HG03354 (cell line): ENCODE measurements at regions not wholly inside any gene's neighbourhood (a gene's known extent, or its start where the extent isn't known, plus 50 kb on each side); places are given as distances from the start of the nearest gene placed in this dataset.

ENCODE experiments used
- ATAC-seq: cut with Tn5 transposase; IDR thresholded peaks from one replicate; pipeline ENCODE4 v1.9.1; 2021; ENCODE audit warnings: mild to moderate bottlenecking; ENCODE audit not compliant: unreplicated experiment, poor library complexity, severe bottlenecking

DNA sequence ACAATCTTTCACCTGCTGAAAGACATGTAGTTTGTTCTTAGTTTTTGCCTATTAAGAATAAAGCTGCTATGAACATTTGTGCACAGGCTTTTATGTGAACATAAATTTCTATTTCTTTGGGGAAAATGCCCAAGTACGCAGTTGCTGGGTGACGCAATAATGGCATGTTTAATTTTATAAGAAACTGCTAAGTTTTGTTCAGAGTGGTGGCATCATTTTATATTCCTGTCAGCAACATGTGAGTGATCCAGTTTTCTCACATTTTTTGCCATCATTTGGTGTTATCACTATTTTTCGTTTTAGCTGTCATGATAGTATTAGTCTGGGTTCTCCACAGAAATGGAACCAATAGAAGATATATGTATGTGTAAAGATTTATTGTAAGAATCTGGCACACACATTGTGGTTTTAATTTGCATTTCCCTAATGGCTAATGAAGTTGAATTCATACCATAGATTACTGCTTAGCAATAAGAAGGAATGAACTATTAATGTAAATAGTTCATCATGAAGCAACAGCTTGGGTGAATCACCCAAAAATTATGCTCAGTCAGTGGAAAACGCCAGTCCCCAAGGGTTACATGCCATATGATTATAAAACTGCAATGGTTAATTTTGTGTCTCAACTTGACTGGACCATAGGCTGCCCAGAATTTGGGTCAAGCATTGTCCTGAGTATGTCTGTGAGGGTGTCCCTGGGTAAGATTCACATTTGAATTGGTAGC, 358.6 kb downstream of the MSX2 start:
- ATAC-seq, result no peak

DNA sequence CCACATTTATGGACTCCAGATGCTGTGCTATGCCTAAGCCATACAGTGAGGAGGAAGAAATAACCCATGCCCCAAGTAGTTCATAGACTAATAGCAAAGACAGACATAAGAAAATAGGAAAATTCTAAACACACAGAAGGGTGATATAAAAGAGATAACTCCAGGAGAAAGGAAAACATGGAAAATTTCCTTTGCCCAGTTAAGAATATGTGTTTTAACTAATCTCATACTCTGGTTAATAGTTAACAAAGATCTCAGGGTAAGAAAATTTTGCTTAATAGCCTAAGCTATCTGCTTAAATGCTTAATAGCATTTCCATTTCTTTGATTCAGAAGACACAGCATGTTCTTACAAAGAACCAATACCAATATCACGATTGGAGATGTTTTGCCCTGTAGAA, 358.0 kb downstream of the MSX2 start:
- no peak for ATAC-seq

DNA sequence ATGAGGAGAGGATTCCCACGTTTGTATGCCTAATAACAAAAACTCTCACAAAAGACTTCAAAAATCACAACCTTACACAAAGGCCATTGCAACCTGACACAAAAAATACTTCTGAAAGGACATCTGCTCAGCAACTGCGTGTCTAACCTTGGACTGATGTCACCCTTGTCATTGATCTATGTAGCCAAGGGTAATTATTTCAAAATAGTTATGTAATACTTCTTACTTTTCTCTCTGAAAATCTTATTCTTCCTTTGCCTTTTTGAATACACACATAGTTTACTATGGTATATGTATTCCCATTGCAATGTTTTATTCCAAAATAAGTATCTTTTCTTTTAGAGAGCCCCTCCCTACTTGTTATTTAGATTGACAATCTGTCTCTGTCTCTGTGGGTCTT, 355.3 kb downstream of the MSX2 start:
- ATAC-seq, result no peak

DNA sequence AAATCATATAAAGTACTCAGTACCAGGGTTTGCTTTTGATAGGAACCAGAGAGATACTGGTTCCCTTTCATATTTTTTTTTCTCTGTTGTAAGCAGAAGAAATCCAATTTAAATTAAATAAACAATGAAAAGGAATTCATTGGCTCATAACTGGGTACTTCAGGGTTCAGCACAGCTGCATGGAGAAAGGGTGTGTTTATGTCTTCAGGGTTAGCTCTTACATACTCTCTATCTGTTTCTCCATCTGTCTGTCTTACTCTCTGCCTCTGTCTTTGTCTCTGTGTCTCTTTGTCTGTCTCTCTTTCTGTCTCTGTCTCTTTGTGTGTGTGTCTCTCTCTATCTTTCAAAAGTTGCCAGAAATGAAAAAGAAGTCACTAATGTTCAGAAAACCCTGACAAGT, 345.9 kb downstream of the MSX2 start:
- ATAC-seq, result no peak

DNA sequence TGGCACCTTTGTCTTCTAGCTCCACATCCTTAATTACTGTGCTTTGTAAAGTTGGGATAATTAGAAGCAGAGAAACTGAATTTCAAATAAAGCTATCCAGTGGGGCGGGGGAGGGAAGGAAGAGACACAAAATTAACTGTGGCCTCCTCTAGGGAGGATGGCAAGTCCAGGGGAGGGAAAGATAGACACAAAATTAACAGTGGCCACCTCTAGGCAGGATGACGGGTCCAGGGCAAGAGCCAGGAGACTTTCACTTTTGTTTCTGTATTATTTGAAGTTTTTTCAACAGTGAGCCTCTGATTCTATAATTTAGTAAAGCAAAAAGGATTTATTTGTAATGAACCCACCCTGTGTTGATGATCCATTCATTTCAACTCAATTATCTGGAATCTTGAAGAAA, 335.9 kb downstream of the MSX2 start:
- no peak for ATAC-seq

DNA sequence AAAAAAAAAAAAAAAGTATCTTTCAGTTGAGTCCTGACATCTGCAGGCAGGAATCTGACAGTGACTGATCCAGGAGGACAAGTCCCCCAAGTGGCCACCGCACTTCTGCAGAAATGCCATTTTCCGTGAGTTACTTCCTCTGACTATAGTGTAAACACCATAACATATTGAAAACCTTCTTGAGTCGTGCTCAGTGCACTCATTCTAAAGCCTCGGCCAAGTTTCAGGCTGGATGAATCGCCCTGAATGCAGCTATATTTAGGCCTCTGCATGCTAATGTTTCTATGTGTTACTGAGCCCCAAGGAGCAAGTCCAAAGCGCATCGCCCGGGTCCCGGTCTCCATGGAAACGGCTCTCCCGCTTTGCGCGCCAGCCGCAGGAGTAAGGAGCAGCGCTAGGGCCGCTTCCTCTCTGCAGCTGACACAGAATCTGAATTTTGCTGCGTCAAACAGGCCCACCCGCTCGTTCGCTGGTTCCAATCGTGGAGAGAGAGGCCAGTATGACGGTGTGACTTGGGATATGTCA, 335.4 kb downstream of the MSX2 start:
- no peak for ATAC-seq

DNA sequence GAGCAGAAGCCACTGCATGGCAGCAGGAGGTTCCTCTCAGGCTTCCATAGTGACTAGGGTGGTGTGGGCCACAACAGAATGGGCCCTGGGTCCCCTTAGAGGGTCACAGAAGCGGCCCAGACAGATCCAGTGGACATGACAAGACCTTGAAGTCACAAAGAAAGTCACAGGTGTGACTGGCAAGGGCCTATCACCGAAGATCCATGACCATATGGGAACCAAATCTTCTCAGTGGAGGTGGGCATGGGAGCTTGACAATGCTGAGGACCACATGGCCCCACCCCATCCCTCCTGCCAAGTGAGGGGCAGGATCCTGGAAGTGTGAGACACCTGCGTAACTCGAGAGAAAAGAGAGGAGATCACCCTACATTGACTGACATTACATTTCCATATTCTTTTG, 332.4 kb downstream of the MSX2 start:
- ATAC-seq, result no peak

DNA sequence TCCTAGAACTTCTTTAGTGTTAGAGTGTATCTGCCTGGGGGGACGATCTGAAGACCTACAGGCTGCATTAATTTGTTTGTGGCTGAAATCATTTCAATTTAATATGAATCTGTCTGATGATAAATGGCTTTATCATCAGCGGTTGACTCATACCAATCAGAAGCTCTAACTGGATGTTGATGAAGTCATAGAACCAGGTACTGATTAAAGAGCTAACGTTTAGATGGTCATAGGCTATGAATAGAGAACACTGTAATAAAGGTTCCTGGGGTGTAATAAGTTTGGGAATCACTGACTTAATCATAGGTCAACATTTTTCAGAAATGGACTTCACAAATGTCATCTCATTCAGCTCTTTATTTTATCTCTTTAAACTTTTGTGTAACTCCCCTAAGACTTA, 329.9 kb downstream of the MSX2 start:
- no peak for ATAC-seq

DNA sequence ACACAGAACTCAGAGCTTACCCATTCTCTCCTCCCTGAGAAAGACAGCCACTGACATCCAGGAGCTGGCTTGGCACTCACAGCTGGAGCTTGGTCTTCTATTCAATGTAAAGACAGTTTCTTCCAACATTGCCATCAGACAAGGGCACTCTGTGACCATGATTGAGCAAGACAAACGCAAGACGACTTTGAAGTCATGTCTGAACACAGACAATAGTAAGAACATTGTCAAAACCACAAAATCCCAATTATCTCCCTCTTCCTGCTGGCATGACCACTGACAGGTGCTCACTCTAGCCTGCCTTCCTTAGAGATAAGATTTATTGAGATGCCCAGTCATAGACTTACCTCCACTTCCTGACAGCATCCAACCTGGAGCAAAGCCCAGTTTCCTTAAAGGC, 328.0 kb downstream of the MSX2 start:
- no peak for ATAC-seq

DNA sequence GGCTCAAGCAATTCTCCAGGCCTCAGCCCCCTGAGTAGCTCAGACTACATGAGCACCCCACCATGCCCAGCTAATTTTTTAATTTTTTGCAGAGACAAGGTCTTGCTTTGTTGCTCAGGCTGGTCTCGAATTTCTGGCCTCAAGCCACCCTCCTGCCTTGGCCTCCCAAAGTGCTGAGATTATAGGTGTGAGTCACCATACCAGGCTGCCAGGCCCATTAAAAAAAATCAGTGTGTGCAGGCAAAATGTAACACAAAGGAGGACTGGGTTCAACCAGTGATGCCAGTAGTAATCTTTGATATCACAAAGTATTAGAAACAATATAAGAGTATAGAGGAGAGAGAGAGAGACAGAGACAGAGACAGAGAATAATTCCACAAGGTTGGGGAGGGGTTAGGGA, 322.7 kb downstream of the MSX2 start:
- no peak for ATAC-seq

DNA sequence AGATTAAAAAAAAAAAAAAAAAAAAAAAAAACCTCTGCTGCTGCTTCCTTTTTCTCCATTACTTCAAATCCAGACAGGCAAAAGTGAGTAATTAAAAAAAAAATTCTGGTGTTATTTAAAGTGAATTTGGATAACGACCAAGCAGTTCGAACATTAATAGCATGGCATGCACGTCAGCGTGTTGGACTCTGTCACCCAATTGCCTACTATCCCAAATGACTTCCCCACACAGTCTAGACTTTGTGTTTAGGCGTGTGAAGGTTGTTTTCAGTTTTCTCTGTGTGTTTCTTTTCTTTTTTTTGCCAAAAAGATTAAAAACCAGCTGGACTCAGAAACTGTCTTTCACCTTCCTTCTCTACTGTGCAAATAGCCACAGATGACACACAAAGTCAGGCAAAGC, 321.4 kb downstream of the MSX2 start:
- ATAC-seq, result no peak

DNA sequence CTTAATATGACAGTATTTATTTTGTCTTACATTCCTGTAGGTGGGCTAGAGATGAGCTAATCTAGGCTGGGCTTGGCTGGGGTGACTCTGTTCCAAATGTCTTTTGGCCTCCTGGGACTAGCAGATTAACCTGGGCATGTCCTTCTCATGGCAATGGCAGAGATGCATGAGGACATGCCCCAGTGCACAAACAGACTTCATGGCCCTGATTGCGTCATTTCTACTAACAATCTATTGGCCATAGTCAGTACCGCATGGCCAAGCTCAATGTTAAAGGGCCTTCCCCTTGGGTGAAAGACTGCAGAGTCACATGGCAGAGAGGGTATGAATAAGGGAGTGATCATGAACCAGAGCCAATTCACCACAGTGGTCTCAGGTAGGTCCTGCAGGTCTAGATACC, 313.4 kb downstream of the MSX2 start:
- no peak for ATAC-seq

DNA sequence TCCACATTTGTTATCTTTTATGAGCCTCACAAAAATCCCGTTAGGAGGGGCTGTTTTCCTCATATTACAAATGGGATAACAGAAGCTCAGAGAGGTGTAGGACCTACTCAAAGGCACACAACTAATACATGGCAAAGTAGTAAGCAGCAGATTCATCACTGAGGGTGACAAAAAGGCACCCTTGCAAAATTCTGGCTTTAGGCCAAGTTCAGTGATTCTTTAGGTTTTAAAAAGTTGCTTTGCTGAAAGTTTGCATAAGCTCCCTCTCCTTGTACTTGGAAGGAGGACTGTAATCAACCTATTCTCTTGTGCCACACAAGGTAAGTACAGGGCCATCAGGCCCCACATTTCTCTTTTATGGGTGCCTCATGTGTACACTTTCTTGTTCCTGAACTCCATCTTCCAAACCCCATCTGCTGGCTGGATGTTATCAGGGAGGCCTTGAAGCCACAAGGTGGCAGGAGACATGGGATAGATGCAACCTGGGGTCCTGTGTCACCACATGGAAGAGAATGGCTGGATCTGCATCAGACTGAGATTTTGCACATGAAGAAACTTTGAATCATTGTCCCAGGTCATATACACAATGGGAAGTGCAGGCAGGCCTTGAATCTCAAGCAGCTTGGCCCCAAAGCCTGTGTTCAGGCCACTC, 311.6 kb downstream of the MSX2 start:
- ATAC-seq, result no peak

DNA sequence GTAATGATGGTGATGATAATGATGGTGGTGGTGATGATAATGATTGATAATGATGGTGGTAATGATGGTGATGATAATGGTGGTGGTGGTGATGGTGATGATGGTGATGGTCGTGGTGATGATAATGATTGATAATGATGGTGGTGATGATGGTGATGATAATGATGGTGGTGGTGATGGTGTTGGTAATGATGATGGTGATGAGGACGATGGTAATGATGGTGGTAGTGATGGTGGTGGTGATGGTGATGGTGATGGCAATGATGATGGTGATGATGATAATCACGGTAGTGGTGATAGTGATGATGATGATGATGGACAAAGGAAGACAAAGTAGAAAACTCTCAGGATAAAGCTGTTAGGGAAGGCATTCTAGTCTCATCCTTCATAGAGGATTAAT, 310.5 kb downstream of the MSX2 start:
- ATAC-seq, result no peak

DNA sequence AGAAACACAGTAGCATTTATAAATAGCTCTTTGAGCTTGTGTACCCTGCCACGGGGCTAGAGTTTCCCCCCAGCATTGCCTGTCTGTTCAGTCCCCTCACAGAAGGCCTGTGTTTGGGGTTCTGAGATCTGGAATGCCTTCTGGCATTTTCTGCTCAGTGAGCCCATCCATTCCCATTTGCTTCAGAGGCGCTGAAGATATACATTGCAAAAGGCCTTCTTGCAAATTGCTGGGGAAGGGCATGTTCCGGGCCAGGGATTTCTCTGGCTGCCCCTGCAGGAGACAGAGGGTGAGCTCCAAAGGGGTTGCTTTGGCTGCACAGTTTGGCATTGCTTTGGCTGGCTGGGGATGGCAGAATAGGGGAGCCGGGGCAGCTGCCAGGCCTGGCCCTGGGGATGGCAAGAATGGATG, 308.4 kb downstream of the MSX2 start:
- no peak for ATAC-seq

DNA sequence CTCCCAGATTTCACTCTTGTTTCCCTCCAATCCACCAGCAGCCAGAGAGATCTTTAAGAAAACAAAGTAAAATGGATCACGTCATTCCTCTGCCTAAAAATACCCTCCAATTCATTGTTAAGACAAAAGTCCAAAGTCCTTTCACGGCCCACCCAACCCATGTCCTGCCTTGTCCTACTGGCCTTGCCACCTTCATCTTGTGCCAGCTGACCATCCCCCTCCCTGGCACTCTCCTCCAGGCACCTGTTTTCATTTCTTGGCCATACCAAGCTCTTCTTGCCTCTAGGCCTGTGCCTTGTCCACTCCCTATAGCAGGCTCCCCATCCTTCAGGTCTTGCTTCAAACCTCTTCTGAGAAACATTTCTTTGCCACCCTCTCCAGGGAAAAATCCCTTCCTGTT, 307.6 kb downstream of the MSX2 start:
- ATAC-seq, result no peak

DNA sequence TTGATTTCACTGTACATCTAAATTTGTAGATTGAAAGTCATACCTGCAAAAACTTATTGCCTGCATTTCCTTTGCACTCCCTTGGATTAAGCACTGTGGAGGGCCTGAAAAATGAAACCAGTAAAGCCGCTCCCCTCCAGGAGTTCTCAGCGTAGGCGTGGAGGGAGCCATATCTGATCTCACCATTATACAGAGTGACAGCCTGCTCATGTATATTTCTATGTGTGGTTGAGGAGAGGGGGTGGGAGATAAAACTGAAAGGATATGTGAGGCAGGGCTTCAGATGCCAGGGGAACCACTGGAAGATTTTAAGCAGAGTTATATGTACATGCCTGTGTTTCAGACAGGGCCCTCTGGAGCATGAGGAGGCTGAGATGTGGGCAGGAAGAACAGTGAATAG, 303.0 kb downstream of the MSX2 start:
- ATAC-seq, result no peak

DNA sequence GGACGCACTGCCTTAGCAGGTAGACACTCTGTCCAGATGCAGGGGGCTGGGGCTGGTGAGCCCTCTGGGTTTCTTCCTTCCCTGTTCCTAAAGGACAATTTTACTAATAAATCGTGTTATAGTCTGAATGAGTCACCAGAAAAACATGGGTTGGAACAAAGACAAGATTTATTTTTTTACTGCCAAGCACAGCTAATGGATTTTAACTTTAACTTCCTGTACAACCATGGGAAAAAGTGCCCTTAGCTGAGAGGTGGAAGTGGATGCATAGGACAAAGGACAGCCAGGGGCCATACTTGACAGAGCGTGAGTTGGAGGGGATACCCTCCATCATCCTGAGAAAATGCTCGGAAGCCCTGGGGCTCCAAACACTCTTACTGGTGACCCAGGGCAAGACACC, 300.7 kb downstream of the MSX2 start:
- ATAC-seq, result no peak

DNA sequence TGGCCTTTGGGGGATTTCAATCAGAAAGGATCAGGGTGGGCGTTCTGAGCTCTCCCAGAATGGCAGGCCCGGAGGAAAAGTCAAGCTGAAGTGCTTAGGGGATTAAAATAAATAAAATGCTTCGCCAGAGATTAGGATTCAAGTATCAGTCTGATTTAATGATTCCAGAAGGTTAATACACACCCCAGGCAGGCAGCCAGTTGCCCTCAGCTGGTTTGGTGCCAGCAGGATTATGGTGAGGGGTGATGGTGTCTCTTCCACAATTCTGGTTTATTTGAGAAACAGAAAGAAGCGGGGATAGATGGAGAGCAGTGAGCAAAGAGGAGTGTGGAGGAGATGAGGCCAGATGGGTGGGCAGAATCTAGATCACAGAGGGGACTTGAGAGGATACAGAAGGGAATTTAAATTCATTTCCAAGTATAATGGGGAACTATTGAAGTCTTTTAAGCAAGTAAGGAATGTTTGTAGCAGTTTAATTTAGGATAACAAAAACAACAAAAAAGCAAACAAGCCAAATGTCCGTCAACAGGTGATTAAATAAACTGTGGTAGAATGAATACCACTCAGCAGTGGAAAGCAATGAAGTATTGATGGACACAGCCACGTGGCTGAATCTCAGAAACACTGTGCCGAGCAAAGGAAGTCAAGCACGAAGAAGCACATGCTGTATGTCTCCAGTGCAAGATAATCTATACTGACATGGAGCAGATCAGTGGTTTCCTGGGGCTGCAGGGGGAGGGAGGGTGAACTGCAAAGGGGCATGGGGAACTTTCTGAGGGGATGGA, 297.7 kb downstream of the MSX2 start:
- no peak for ATAC-seq

DNA sequence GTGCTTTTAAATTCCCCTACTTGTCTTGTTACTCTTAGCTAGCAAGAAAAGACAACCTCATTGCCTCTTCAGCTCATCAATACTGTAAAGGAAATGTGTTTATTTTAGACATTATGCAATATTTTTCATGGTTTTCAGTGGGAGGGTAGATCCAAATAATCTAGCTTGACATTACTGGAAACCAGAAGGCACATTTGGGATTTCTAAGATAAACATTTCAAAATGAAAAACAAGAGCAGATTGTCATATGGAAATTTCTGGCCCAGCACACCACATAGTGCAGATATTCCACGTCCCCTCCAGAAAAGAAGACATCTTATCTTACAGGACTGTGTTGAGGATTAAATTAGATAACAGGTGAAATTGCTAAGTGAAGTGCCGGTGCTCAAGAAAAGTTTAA, 296.9 kb downstream of the MSX2 start:
- ATAC-seq, result no peak
